ENCODE measurements at regions not wholly inside any gene's neighbourhood (a gene's known extent, or its start where the extent isn't known, plus 50 kb on each side); places are given as distances from the start of the nearest gene placed in this dataset.
A peak's percentile ranks its signal among the peaks of the same experiment; 100 is the strongest.

DNA sequence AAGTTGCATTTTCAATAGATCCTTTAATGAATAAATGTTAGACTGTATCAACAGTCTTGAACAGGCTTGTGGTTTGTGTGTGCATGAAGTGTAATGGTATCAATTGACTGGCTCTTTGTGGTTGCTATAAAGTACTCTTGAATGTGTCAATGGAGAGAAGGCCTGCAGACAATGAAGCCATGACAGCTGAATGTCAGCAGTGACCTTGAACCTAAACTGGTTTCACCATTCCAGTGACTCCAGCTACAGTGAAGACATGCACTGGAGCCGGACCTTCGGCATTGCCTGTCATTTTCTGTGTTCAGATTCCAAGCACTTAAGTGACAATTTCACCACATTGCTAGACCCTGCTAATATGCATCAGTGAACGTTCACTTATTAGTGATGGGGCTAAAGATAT, 276.0 kb upstream of the TMEM161B start:
- no peak for DNase-seq (ENCODE audit: low read depth in 1 of 2, low spot score in 1 of 2)

DNA sequence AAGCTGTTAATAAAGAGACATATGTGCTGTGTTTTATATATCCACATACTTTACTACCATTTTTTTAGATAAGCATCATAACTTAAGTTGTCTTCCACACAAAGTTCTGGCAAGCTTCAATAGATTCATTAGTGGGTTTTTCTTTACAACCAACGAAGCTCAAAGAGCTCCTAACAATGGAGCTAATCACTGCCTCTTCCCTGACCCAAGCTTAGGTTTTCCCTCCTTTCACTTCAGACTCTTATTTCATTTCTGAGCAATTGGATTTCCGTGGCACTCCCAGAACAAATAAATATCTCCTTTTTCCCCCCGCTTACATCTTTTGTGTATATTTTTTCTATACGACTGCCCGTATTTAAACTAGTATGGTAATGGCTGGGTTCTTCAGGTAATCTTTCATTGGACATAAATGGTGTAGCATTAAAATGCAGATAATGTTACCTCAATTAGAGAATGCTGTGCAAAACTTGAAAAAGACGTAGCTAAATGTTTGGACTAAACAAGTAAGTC, 275.5 kb upstream of the TMEM161B start:
- no peak for DNase-seq (ENCODE audit: low read depth in 1 of 2, low spot score in 1 of 2)

DNA sequence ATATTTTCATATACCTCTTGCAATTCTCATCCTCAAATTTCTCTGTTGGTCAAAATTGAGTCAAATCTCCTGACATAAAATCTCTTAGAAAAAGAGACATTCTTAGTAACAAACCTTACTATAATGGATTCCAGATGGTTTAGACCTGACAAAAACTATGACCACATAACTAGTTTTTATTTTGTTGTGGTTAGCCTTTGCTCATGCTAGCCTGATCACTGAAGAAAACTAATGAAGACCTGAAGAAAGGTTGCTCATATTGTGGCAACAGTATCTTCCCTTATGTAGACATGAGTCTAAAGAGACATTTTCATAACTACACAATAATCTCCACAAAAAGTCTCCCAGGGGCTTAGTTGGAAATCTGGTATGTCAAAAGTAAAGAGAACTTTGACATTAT, 274.1 kb upstream of the TMEM161B start:
- no peak for DNase-seq (ENCODE audit: low read depth in 1 of 2, low spot score in 1 of 2)

DNA sequence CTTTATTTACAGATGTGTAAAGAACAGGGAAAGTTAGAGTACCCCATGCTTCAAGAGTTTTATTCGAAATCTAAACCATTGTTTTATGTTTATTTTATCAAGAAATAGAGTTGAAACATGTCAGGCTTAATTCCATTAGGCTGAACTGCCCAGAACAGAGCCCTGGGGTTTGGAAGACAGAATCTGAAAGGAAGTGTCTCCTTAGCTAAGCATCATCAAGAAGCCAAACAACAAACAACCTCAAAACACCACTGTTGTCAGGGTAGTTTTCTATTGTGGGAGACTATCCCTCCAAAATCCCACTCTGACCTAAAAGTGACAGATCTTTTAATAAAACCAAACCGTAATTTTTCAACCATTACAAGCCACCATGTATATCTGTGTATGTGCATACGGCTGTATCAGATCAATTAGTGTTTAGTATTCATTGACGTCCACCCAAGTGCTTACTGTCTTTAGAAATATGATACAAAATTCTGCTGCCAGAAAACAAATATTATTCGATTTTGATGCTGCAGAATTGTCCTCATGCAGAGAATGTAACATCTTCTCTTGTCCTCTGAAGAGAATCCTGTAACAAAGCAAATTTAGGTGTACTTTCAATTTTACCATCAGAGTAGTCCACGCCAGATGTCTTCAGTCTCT, 271.9 kb upstream of the TMEM161B start:
- DNase-seq (ENCODE audit: low read depth in 1 of 2, low spot score in 1 of 2), result no peak

DNA sequence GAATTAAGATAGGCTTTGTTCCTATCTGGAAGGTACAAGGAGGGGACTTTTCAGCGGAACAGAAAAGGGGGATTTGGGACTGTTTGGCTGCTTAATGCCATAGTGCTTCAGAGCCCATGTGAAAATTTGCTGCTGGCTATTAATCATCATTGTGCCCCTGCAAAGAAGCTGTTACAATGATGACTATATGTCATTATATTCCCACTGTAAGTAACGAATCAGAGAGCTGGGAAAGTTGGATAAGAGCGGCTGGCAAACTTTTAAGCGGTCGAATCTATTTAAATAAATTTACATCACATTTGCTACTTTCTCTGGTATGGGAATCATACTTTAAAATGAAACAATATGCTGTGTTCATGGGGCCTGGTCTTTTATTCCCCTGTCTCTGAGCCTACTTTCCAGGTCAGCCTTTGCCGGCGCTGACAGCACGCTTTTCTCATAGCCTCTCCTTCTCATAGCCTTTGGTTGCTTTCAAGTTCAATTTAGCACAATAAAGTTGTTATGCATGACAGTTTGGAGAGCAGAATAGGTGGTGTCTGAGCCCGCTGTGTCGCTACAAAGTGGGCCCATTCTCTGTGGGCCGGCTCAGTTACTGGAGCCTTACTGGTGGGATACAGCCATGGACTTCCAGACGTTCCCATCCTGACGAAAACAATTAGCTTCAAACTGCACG, 271.2 kb upstream of the TMEM161B start:
- DNase-seq (ENCODE audit: low read depth in 1 of 2, low spot score in 1 of 2), result no peak

DNA sequence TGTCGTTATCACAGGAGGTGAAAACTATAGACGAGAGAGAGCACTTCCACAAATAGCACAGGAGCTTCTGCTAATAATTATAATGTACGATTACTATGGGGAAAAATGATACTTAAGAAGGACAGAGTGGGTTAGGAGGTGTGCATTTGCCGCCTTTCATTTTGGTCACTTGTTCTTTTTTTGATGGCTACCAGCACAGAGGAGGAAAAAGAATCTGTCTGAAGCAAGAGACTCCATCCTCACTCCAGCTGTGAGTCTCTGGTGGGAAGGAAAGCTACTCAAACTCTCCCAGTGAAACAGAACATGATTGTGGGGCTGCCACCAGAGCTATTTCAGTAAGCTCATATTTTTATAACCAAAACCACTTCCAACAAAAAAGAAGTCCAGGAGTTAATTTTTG, 270.4 kb upstream of the TMEM161B start:
- no peak for DNase-seq (ENCODE audit: low read depth in 1 of 2, low spot score in 1 of 2)

DNA sequence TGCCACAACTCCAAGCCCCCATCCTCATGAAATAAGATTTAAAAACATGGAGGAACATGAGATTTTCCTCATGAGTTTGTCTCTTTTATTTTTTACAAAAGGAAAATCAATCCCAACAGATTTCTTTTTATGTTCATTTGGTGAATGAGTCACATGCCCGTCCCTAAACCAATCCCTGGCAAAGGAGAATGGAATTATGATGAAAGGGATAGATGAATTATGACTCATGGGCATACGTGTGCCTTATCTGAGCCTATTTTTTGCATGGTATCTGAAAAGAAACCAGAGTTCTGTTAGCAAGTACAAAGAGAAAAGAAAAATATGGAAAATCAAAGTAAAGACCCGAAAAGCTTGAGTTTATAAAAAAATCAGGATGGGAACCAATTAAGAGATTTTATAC, 267.5 kb upstream of the TMEM161B start:
- no peak for DNase-seq (ENCODE audit: low read depth in 1 of 2, low spot score in 1 of 2)

DNA sequence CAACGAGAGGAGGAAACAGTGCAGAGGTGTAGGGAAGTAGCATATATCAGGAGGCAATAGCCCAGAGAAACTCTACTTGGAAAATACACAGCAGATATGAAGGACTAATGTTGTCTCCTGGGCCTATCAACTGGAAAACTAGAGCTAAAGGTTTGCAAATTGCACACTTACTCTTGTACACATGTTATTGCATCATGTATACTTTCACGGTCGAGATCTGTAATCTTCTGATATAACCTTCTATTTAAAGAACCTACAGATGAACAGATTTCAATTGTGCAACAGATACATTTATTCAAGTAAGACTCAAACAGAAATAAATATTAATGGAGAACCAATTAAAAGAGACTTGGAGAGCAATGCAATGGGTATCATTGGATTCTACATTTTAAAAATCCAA, 256.3 kb upstream of the TMEM161B start:
- no peak for DNase-seq (ENCODE audit: low read depth in 1 of 2, low spot score in 1 of 2)

DNA sequence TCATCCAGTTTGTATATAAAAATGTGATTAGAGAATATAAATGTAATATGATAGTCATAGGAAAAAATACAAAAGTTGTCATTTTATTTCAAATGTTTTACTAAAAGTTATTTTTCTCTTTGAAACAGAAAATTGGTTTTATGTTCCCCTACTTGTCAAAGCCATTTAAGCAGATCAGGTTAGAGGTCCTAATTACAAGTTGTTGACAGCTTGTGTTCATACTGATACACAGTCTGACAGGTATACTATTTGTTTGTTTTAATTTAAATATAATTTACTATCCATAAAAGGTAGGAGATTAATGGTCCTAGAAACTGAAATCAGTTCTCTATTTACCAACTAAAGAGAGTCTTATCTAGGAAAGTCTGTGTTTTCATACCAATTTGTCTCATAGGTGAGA, 250.4 kb upstream of the TMEM161B start:
- DNase-seq (ENCODE audit: low read depth in 1 of 2, low spot score in 1 of 2), result no peak

DNA sequence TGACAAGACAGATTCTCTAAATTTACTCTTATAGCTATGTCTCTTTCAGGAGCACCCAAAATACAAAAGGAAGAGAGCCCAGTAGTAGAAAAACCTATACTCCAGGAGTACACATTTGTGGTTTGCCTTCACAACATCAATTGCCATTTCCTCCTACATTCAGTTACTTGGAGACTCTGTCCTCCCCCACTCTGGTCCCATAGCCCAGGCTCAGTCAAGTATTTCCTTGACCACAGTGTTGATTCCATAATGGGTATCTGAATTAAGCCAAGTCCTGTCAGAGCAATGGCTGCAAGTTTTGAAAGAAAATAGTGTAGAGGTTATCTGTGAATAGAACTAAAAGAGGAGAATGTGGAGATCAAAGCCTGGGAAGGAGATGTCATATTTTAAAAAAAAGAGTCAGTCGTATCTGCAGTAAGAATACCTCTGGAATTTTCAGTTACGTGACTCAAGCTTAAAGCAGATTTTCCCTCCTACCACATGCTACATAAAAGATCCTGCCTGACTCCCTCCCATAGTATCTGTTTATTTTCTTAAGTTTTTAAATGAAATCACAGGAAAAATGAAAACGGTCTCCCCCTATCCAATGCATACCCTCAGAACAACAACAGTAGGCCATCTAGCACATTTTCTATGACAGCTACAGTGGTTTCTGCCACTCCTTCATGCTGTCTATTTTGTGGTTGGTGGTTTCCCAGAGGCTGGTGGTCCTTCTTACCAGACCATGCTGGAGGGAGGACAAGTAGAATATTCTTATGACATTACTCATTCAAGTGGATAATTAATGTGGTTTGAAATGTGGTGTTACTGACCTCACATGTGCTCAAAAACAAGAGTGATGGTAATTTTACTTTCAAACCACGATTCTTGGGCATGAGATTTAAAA, 249.7 kb upstream of the TMEM161B start:
- DNase-seq (ENCODE audit: low read depth in 1 of 2, low spot score in 1 of 2), result no peak

DNA sequence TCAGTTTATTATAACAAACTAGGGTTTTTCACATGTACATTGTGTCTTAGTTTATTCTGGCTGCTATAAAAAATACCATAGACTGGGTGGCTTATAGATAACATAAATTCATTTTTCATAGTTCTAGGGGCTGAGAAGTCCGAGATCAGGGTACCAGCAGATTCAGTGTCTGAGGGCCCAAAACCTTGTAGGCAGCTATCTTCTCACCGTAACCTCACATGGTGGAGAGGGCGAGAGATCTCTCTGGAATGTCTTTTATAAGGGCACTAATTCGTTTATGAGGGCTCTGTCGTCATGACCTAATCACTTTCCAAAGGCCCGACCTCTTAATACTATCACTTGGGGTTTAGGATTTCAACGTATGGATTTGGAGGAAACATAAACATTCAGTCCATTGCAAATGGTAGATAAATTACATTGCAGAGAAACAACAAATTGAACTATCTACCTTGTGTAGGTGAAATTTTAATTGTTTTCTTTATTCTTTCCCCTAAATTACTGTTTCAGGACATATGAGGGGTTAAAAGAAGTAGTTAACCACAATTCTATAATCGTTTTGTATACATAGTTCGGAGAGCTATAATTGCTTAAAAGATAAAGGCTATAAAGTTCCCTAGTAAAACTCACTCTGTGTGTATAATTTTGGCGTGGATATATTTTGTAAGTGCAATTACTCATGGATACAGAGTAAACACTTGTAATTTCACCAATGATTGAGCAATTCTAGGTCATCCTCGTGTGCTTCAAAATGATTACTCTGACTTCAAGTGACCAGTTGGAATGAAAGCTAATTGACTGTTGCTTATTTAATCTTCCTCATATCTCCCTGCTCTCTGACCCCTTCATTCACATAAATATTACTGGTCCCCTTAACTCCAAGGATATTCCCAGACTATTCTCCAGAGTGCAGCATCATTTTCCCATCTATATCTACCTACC, 247.5 kb upstream of the TMEM161B start:
- DNase-seq (ENCODE audit: low read depth in 1 of 2, low spot score in 1 of 2), result no peak

DNA sequence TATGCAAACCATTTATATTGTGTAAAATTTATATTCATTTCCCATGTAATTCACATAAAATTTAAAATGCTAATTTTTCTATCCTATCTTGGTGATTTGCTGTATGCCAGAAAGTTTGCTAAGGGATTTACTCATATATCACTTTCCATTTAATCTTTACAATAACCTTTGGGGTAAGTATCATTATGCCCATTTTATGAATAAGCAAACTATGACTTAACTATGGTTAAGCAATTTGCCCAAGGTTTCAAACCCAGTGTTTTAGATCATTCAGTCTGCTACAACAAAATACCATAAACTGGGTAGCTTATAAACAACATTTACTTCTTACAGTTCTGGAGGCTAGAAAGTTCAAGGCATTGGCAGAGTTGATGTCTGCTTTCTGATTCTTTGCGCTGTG, 246.4 kb upstream of the TMEM161B start:
- no peak for DNase-seq (ENCODE audit: low read depth in 1 of 2, low spot score in 1 of 2)

DNA sequence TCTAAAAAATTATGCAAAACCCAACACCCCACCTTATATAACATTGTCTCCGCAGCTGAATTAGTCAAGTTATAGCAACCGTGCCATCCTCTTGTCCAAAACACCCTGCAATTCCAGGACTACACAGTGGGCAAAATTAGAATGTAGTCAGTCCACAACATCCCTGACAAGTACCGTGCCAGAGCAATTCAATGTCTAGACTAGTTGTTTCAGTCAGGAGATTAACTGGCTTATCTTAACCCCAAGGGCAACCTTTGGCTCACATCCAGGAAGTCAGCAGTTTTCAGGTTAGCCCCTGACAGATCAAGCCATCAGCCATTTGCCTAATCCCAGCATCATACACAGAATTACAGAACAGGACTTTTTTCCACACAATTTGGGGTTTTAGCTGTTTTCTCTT, 240.8 kb upstream of the TMEM161B start:
- no peak for DNase-seq (ENCODE audit: low read depth in 1 of 2, low spot score in 1 of 2)

DNA sequence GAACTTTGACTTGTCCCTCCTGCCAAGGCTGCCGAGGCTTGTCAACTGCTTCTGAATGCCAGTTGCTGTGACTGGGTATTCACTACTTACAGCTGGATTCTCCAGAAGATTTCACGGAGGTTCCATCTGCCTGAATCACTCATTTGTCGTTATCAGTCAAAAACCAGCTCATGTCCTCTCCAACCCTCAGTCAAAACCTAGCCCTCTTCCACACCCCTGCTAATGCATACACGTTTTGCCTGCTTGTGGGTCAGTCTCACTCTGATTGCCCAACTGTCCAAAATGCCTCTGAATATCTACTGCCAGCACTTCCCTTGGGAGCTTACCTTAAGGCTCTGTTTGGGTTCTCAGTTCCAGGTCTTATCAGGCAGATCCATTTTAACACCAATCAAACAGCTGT, 238.6 kb upstream of the TMEM161B start:
- DNase-seq (ENCODE audit: low read depth in 1 of 2, low spot score in 1 of 2), result no peak

DNA sequence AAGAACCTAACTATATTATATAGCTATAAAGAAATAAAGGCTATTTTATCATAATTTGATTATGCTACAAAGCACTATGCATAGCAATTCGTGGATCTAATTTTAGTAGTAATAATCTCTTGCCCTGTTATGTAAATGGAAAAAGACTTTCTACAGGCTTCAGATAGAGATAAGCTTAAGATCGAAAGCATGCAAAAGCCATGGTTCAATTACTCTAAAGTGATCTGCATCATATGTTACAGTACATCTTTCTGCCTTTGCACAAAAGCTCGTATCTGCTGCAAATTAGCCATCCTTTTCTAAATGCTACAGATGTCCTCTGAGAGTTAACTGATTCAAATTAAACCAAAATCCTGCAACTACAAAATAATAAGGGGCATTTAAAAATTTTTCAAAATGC, 234.8 kb upstream of the TMEM161B start:
- no peak for DNase-seq (ENCODE audit: low read depth in 1 of 2, low spot score in 1 of 2)

DNA sequence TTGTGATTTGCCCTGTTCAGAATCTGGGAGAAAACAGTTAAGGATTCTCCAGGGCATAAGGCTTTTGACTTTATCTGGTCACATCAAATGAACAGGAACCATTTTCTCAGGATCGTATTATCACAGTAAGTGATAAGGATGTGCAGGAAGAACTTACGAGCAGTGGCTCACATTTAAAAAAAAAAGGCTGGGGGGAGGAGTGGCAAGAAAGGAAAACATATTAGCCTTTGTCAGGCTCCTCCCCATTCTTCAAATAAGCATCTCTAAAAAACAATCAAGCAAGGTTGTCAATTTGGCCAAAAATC, 234.3 kb upstream of the TMEM161B start:
- DNase-seq (ENCODE audit: low read depth in 1 of 2, low spot score in 1 of 2), result no peak

DNA sequence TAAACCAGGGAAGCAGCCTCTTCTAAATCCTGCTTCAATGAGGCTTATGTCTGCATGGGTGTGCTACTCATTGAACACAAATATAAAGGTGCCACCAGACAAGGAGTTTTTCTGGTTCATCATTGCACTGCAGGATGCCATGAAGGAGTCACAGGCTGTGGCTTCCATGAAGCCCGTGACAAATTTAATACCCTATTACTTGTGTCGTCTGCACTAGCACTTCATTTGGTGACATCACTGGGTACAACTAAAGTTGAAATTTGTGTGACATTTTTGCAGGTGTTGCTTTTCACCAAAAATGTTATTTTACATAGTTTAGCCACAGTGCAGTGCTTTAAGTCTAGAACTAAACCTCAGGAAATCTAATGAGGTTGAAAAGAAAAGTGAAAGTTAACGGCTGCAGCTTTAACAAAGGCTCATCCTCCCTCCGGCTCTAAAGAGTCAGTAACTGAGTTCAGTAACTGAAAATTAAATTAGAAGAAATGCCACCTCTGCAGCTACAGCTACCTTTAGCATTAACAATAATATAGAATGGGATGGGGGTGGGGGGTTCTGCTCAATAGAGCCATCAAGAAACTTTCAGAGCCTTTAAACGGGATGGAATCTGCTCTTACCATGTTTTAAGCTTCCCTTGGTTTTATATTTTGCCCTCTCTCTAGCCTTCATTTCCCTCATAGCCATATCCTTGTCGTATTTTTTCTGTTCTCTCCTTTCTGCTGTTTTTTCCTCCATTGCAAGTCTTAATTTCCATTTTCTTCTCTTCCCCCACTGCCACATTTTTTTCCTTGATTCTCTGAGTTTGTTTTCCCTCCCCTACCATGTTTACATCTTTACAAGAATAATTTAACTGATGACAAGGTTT, 233.8 kb upstream of the TMEM161B start:
- peak in 1 of 2 donors; percentile 3 for DNase-seq (ENCODE audit: low read depth in 1 of 2, low spot score in 1 of 2)

DNA sequence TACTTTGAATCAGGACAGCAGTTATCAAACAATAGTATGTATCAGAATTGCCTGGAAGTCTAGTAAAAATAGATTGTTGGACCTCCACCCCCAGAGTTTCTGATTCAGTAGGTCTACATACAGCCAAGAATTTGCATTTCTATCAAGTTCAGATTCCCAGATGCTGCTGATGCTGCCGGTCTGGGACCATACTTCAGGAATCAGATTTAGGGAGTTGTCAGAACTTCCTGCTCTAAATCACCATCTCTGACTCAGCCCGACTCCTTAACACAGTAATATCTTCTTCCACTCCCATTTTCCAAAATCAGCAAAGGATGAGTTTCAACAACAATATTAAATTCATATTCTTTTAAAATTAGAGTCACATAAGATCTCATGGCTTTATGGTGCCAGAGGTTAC, 227.2 kb upstream of the TMEM161B start:
- DNase-seq (ENCODE audit: low read depth in 1 of 2, low spot score in 1 of 2), result no peak

DNA sequence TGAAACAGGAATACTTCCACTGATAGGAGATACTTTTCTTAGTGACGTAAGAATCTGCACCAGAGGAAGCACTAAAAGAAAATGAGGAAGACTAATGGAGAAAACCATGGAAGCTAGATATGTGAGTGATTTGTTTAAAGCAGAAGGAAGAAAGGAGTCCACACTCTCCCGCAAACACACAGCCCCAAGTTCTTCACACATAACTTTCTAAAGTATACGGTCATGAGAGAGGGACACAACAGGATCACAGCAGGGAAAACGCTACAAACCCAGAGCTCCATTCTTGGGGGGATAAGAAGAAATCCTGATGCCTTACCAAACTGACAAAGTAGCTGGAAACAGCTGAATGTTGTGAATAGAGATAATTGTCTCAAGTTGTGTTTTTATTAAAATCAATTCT, 222.2 kb upstream of the TMEM161B start:
- no peak for DNase-seq (ENCODE audit: low read depth in 1 of 2, low spot score in 1 of 2)

DNA sequence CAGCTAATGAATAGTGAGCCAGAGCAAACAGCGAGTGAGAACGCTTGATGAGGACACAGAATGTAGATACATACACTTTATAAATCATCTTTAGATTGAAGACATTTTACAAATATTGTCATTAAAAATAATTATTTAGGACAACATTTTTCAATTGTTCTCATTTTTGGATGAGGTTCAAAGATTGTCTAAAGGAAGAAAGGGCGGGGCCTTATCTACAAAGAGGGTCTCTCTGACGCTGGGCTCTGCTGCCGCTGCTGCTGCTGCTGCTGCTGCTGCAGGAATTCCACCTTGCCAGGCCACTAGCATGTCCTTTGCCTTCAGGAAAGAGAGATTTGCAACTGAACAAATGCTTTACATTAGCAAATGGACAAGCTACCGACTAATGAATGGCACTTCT, 220.7 kb upstream of the TMEM161B start:
- no peak for DNase-seq (ENCODE audit: low read depth in 1 of 2, low spot score in 1 of 2)
